ENCODE measurements at regions not wholly inside any gene's neighbourhood (a gene's known extent, or its start where the extent isn't known, plus 50 kb on each side); places are given as distances from the start of the nearest gene placed in this dataset.

DNA sequence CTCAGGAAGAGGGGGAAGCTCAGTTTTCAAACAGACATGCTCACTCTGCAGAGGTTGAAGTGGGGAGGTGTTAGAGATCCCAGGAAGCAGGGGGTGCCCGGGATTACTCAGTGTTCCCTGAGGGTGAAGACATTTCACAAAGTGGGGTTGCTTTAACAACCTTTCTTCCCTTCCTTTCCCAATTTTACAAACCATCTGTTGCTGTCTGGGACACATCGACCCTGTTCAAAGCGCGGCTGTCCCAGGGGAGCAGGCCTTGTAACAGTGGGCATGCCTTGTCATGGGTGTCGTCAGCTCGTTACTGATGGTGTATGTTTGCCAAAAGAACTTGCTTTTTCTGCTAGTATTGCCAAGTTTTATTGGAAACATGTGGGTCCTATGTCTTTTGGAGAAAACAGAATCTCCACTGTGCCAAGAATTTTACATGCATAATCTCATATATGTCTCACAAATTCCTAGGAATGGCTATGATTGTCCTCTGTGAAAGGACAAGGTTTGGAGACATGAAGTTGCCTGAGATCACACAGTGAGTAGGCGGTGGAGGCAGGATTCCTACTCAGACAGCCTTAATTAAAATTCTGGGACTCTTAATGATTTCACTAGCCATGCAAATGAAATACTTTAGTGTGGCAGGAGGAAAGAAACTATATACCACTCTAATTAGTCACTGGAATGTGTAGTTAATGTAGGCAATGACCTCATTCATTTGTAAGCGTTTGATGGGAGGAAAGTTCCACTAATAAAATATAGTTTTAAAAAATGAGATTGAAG, 198.9 kb downstream of the NXNL2 start:
- TF ChIP-seq, protein P1, sequence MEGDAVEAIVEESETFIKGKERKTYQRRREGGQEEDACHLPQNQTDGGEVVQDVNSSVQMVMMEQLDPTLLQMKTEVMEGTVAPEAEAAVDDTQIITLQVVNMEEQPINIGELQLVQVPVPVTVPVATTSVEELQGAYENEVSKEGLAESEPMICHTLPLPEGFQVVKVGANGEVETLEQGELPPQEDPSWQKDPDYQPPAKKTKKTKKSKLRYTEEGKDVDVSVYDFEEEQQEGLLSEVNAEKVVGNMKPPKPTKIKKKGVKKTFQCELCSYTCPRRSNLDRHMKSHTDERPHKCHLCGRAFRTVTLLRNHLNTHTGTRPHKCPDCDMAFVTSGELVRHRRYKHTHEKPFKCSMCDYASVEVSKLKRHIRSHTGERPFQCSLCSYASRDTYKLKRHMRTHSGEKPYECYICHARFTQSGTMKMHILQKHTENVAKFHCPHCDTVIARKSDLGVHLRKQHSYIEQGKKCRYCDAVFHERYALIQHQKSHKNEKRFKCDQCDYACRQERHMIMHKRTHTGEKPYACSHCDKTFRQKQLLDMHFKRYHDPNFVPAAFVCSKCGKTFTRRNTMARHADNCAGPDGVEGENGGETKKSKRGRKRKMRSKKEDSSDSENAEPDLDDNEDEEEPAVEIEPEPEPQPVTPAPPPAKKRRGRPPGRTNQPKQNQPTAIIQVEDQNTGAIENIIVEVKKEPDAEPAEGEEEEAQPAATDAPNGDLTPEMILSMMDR (IDR thresholded peaks at IDR 0.05; ENCODE audit: insufficient read depth, low read depth, low read length, missing control alignments): no peak
- no peak for DNase-seq (ENCODE audit: low read depth)
- no peak overlapping the region for H3K4me3 ChIP-seq (ENCODE audit: low read depth, low read length)

DNA sequence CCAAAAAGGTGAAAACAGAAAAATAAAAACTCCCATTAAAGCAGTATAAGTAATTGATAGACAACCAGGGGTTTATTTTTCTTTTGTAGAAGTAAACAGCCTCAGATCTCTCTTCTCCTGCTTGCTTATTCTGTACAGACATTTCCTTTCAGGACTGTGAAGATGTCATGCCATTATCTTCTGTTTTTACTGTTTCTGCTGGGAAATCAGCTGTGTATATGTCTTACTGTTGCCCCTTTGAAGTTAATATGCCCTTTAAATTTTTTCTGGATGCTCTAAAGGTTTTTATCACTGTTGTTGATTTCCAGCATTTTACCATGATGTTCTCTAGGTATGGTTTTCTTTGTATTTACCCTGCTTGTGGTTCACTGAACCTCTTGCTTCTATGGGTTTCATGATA, 199.5 kb downstream of the NXNL2 start:
- DNase-seq (ENCODE audit: low read depth): no peak
- no peak overlapping the region for H3K4me3 ChIP-seq (ENCODE audit: low read depth, low read length)
- TF ChIP-seq, protein P1 (IDR thresholded peaks at IDR 0.05; ENCODE audit: insufficient read depth, low read depth, low read length, missing control alignments): no peak

DNA sequence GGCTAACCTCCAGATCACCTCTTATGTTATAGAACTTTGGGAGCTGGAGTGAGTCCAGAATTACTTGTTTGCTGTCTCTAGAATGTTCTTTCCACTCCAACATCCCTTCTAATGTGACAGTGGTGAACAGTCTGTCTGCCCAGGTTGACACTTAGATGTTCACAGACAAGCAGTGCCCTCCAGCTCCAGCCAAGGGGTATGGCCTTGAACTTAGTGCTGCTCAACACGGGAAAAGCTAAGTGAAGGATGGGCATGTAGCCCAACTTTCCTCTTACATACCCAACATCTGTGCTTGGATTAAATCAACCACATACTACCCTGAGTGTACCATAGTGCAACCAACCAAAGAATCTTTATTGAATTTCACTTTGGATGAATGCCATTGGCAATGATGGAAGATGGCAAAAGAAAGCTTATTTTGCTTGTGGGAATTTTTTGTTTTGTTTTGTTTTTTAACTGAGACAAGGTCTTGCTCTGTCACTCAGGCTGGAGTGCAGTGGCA, 201.2 kb downstream of the NXNL2 start:
- no peak for DNase-seq (ENCODE audit: low read depth)
- H3K4me3 ChIP-seq (ENCODE audit: low read depth, low read length): no peak overlapping the region
- TF ChIP-seq, protein P1 (IDR thresholded peaks at IDR 0.05; ENCODE audit: insufficient read depth, low read depth, low read length, missing control alignments): no peak

DNA sequence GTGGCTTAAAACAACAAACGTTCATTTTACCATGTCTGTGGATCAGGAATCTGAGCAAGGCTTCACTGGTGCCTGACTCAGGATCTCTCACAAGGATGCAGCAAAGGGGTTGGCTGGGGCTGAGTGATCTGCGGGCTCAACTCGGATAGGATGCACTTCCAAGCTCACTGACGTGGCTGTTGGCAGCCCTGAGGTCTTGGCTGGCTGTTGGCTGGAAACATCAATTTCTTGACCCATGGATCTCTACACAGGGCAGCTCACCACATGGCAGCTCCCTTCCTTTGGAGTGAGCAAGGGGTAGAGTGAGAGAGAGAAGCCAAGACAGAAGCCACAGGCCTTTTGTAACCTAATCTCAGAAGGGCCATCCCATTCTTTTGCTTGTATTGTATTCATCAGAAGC, 202.1 kb downstream of the NXNL2 start:
- no peak for DNase-seq (ENCODE audit: low read depth)
- H3K4me3 ChIP-seq (ENCODE audit: low read depth, low read length): no peak overlapping the region
- TF ChIP-seq, protein P1 (IDR thresholded peaks at IDR 0.05; ENCODE audit: insufficient read depth, low read depth, low read length, missing control alignments): no peak

DNA sequence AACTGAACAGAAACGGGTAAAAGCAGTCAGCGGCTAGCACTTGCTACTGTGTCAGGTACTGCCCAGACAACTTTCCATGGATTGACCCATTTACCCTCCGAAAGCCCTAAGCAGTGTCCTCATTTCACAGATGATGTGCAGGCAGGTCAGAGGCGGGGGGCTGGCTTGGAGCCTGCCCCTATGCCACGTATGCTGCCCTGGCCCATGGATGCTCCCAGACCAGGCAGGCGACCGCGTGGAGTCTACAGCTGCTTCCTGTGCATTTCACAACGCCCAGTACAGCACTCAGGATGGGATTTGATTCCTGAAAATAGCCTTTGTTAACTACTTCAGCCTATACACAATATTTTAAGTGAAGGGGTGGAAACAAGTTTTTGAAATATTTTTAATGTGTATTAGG, 202.9 kb downstream of the NXNL2 start:
- H3K4me3 ChIP-seq (ENCODE audit: low read depth, low read length): no peak overlapping the region
- DNase-seq (ENCODE audit: low read depth): no peak
- TF ChIP-seq, protein P1 (IDR thresholded peaks at IDR 0.05; ENCODE audit: insufficient read depth, low read depth, low read length, missing control alignments): no peak

DNA sequence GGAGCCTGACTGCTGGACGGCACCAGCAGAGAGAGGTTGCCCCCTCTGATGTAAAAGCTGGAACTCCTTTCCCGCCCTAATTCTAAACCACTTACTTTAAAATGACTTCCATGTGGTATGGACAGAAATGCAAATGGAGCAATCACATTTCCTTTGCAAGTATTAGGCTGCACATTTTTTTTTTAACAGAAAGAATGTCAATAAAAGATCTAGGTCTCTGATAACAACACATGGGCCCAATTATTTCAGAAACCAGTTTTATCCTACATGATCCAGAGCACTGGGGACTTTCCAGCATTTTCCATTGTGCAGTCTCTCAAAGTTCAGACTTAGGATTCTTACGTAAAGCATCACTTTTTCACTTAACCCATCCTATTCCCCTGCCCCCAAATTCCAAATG, 203.7 kb downstream of the NXNL2 start:
- TF ChIP-seq, protein P1 (IDR thresholded peaks at IDR 0.05; ENCODE audit: insufficient read depth, low read depth, low read length, missing control alignments): no peak
- no peak for DNase-seq (ENCODE audit: low read depth)
- H3K4me3 ChIP-seq (ENCODE audit: low read depth, low read length): no peak overlapping the region

DNA sequence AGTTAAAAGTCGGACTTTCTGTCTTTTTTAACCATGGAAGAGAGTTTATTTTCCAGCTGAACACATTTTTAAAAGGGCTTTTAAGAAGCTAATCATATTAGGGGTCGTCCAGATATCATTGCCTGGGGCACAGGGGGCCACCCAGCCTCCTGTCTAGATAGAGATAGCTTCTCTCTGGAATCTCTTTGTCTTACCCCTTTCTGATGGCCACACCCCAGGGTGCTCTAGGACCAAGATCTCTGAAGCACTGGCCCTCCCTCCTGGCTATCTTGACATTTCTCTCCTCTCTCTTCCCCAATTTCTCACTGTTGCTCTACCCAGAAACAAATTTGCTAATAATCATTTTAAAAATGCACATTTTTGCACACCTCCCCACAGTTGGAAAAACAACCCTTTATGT, 204.4 kb downstream of the NXNL2 start:
- no peak for DNase-seq (ENCODE audit: low read depth)
- no peak overlapping the region for H3K4me3 ChIP-seq (ENCODE audit: low read depth, low read length)
- TF ChIP-seq, protein P1 (IDR thresholded peaks at IDR 0.05; ENCODE audit: insufficient read depth, low read depth, low read length, missing control alignments): no peak

Measured in GM12865 (cell line).